GM18502 (cell line): ENCODE measurements at regions not wholly inside any gene's neighbourhood (a gene's known extent, or its start where the extent isn't known, plus 50 kb on each side); places are given as distances from the start of the nearest gene placed in this dataset.

Source experiments
- ATAC-seq: cut with Tn5 transposase; IDR thresholded peaks from one replicate; pipeline ENCODE4 v1.9.1; 2021; ENCODE audit warnings: mild to moderate bottlenecking; ENCODE audit not compliant: unreplicated experiment, poor library complexity

DNA sequence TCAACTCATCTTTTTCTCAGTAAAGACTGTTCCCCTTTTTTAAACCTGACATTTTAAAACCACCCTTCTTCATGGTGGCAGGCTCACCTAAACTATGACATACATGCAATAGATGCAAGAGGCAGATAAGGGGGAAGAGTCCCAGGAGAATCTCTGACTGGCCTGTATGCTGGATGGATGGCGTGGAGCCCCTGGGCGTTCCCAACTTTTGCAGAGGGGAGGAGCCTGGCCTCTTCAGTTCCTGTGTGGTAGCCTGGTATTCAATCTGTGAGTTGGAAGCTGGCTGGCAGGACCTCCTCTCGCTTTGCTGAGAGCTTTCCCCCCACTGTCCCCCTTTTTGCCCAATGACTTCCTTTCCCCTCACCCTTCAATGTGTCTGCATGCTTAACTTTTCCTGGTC lies 217.6 kb upstream of the CA10 start:
- ATAC-seq, result no peak

DNA sequence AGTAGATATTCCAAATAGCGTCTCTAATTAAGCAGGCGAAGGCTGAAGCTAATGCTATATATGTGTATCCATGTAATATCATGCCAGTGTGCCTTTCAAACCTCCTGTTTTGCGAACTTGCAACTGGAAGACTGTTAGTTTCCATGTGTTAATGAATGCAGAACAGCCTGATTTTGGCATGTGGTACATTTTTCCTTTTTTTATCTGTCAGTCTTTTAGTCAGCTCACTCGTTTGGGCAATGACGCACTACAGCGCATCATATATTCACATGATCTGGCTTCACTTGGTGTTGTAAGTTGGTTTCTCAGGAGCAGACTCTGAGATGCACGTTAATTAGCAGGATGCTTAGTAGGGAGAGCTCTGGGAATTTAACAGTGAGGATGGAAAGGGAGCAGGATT lies 210.4 kb upstream of the CA10 start:
- ATAC-seq, result no peak

DNA sequence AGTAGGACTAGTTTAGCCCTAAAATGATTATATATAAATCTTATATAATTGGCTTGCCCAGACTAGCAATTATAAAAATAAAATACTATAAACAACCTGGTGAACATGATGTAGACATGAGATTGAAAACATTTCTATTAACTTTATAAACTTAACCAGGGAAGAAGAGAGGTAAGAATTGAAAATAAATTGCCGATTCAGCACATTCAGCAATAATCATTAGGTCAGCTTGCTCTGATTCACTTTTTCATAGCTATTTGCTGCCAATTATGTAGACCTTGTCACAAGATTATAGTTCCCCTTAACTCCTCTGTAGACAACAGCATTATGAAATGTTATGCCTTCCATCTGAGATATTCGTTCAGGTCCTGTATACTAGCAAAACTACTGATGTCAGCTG lies 199.3 kb upstream of the CA10 start:
- no peak for ATAC-seq

DNA sequence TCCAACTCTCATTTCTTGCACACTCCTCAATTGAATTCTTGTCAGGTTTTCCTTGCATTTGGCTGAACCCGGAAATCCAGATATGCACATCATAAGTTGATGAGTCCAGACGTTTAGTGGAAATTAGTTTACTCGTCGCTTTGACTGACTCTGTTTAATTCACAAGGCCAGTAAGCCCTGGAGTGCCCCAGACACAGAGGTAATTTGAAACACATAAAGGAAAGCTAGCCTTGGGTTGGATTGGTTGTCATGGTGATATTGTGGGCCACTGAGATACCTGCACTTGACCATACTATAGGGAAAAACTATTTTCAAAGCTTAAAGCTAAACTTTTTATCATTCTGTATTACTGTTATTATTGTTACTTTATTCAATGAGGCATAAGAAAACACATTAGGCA lies 178.3 kb upstream of the CA10 start:
- no peak for ATAC-seq

DNA sequence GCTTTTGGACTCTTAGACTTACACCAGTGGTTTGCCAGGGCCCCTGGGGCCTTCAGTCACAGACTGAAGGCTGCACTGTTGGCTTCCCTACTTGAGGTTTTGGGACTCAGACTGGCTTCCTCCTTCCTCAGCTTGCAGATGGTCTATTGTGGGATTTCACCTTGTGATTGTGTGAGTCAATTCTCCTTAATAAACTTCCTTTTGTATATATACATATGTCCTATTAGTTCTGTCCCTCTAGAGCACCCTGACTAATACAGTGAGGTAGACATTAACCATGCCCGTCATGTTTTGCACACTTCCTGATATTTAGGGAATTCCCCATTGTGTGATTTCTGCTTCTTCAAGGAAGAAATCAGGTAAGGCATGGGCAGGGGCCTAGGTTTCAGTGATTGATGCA lies 147.8 kb upstream of the CA10 start:
- no peak for ATAC-seq

DNA sequence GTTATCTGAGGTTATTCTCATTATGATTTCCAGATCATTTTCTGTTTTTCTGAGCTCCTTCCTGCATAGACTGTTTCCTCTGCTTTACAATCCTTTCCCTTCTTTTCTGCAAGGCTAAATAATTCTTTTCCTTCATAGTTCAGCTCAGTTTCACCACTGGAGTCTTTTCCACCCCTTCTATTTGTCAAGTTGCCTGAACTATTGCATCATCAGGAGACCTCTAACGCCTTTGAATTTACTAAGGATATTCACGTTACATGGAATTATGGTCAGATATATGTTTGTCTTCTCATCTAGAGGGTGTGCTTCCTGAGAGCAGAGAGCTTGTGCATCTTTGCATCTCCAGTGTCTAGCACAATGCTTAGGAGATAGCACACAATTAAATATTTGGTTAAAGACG lies 140.4 kb upstream of the CA10 start:
- no peak for ATAC-seq

DNA sequence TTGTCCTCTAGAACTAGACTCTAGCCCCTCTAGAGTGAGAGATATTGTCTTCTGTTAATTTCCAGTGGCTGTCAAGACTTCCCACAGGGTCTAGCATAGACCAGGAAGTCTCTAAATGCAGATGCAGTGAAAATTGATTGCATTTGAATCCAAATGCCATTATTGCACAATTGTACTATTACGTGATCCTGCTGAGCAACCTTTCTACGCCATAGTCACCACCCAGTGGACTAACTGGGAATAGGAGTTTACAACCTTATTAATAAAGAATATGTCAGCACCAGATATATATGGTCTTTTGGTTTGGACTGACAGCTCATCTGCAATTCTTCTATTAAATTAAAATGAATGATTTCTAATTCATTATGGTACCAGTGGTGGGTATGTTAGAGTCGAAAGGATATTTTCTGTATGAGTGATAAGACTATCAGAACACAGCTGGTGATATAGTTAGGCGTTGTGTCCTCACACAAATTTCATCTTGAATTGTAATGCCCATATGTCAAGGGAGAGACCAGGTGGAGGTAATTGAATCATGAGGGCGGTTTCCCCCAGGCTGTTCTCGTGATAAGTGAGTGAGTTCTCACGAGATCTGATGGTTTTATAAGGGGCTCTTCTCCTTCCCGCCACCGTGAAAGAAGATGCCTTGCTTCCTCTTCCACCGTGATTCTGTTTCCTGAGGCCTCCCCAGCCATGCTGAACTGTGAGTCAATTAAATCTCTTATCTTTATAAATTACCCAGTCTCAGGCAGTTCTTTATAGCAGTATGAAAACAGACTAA lies 138.9 kb upstream of the CA10 start:
- no peak for ATAC-seq

DNA sequence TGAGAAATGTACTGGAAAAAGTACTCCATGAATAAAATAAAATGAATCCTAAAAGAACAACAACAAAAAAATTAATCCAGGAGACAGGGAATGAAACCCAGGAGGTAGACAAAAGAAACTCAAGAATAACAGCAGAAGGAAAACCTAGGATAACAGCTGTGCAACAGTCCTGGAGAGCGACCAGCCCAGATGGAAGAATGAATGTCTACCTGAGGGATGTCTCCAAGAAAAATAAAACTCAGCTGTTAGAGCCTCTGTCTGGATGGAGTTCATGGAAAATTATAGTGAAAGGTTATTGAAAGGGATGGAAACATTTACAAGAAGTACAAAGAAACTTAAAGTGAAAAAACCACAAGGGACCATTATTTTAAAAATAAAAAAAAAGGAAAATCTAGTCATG lies 135.8 kb upstream of the CA10 start:
- no peak for ATAC-seq

DNA sequence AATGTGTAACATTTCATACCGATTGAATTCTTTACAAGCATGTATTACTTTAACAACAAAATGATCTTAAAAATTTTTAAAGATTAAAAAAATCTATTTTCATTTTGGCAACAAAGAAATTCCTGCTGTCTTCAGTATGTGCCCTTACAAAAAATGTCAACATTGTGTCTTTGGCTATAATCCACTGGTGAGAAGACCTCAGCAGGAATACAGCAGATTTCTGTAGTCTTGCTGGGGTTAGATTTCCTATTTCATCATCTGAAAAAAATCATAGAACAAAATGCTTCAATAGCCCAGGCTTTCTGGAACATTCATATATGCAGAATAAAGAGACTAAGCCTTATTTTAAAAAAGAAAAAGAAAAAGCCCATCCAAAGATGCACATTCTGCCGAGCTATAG lies 129.1 kb upstream of the CA10 start:
- no peak for ATAC-seq

DNA sequence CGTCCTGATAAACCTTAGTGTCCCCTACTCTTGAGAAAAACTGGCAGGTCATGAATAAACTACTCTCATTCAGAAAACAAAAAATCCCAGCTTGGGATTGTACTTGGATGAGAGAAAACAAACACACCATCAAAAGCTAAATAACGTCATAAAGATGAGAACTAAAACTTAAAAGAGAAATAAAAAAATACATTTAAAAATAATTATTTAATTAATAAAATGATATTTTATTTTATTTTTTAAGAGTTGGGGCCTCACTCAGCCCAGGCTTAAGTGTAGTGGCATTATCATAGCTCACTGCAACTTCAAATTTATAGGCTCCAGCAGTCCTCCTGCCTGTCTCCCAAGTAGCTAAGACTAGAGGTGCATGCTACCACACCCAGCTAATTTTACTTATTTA lies 125.4 kb upstream of the CA10 start:
- ATAC-seq, result no peak

DNA sequence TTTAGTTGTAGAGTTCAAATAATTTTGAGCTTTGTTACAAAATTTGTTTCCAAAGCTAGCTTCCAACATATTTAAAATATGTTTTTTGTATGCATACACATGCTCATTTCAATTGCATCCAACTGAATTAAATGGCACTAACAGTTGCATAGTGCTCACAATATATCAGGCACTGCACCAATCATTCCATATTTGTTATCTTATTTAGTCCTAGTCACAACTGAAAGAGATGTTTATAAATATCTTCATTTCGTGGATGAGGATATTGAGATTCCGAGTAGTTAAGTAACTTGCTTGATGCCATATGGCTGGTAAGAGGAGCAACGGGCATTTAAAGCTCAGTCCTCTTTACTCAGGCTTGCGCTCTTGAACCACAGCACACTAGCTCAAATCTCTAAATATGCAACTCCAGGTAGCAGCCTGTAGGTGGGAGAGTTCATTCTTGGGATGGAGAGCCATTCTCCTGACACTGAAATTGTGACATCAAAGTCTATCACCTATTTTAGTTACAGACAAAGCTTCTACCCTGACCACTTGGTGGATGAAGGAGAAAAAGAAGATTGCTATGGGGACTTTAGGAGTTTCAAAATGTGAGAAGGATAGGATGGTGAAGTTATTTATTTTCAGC lies 118.0 kb upstream of the CA10 start:
- ATAC-seq, result no peak

DNA sequence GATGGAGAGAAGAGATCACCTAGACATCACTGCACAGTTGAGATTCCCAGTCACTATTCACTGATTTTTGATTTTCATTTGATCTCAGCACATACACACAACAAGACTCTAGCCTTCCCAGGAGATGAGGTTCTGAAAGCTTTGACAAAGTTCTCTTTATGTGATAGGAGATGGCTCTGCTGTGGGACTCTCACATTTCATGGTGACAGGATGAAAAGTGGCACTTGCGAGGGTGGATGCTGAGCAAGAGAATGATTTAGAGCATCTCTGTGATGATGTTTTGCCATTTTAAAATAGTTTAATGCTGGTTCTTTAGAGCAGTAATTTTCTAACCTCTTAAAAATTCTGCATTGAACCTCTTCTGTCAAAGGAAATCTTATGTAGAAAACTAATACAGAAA lies 113.3 kb upstream of the CA10 start:
- no peak for ATAC-seq

DNA sequence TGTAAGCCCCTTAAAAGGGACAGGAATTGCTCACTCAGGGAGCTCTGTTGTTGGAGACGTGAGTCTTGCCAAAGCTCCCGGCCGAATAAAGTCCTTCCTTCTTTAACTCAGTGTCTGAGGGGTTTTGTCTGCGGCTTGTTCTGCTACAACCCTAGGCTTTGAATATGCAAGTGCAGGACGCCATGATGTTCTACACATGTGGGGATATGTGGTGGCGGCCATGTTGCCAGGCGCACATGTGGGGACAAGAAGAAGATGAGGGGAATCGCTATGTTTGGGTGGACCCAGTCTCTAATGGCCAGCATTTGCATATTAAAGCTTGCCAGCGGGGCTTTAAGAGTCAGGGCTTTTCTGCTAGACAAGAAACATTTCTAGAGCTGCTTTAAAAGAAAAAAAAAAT lies 96.8 kb upstream of the CA10 start:
- ATAC-seq, result no peak

DNA sequence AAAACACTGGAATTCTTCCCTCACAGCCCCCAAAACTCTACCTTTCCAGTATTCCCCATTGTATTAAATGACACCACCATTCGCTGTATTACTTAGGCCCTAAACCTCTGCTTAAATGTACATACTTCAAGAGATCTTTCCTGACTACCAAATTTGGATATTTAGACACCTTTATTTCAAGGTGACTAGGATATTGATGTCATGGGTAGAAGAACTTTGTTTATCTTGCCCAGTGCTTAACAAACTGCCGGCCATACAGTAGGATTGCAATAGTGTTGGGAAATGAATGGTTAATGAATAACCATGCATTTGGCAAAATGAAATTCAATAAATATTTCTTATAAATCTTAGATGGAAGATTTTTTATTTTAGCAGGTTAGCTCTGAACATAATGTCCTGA lies 86.2 kb upstream of the CA10 start:
- ATAC-seq, result no peak

DNA sequence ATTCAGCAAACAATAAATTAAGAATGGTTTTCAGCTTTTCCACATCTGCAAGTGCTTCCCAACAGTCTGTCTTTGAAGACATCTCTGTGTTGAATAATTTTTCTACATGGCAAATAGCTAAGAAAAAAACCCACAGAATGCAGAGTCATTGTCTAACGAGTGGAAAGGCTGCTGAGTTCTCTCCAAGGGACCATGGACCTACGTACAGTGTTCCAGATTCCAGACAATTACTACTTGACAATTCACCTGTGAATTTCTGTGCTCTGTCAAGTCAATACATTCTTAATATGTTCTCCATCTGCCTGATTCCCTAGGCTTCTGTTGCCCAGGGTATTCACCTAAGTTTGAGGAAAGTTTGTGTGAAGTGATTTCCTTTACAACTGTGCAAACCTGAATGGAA lies 83.8 kb upstream of the CA10 start:
- ATAC-seq, result no peak

DNA sequence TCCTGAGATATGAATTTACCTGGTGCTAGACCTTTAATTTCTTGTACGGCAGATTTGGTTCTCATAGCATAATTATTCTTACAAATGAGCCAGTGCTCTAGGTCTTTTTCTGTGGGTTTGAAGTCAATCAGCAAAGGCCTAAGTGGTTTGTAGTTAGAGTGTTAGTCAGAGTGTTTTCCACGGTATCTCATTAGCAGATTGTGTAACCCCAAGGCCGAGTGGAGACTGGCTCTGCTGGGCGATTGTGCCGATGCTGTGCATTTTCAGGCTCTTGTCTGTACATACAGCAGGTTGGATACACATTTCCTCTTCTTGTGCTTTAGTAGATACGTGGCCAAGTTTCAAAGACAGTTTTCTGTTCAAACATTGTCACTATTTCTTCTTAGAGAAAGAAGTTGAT lies 78.6 kb upstream of the CA10 start:
- ATAC-seq, result no peak

DNA sequence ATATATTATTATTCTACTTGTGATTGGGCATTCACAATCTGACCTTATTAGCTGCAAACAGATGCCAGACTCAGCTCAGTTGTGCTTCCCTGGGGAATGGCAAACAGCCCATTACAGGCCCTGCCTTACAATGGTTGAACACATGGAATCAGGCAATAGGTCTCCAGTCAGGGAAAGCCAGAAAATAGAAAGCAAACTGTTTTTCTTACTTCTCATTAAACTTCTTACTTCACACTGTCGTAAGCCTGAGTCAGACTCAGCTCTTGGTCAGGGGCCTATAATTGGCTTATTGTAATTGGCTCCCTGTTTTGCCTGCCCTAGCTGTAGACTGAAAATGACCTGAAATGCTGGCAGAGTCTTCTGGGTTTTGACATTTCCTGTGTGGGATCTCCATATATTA lies 77.0 kb upstream of the CA10 start:
- ATAC-seq, result no peak

DNA sequence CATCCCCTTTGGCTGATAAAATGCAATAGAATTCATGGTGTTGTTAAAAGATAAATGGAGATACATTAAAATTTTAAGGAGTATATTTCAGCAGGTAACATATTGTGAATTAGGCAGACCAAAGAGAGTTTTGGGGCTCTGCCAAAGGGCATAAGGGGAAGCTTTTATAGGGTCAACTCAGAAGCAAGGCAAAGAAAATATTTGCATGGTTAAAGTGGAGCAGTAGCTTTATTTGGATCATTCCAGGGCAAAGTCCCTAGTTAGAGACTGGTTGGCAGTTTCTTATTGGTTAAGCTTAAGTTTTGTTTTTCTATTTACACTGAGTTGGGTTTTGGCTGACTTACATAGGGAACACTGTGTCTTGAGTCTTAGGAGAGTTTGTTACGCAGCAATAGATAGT lies 75.1 kb upstream of the CA10 start:
- no peak for ATAC-seq

DNA sequence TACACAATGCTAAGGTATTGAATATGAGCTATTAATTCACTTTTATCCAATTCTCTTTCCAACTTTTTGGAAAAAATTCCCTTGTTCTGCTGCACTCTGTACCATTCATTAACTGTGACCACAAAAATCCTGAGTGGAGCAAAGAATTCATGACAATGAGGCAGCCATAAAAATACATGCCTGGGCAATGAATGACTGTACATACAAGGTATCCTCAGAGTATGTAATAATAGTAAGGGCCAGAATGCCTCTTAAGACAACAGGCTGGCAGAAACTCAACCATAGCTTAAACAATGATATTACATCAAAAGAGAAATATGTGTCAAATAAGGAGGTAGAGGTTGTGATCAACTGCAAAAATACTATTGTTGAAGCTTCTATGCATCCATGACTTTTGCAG lies 74.7 kb upstream of the CA10 start:
- ATAC-seq, result no peak

DNA sequence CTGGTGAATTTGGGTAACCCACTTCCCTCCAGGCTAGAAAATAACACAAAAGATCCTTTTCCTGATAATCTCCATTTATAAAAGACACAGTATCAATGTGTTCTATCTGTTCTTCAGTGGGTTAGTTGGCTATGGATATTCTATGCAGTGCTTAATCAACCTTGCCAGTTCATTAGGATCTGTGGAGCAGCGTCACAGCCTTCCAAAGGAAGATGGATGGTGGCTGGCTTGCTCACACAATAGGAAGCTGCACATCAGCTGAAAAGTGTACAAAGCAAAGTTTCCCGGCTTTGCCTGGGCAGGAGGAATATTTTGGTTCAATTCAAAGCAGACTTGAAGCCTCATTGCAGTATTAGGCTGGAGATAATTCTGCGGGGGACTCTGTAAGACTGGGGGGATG lies 70.3 kb upstream of the CA10 start:
- no peak for ATAC-seq

DNA sequence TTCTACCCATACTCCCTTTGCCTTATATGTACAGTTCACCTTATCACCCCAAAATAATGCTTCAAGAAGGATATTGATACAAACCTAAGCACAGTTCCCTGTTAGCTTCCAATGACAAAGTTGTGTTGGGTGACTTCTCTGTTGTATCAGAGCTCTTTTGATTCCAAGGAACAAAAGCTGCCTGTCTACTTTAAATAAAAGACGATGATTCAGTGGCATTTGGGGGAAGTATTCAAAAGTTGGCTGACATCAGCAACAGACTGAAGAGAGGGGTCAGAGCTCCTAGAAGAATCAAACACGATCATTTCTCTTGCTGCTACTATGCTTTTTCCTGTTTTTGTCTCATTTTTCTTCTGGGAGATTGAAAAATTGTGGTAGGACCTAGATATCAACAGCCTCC lies 69.4 kb upstream of the CA10 start:
- no peak for ATAC-seq

DNA sequence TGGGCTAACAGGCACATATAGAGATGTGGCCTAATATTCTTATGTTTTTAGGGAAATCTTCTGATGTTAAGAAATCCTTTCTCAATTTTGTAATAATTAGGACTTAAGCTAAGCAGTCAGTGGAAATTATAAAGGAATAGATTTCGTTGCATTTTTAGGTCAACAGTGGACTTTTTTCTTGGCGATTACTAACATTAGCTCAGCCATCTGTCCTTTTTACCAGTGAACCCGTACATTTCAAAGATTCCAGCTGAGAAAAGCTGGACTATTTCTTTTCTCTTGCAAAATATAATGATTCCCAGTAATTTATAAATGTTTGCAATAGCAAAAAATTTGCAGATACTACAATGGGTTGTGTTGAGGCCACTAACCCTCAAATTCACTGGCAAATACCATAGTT lies 54.9 kb upstream of the CA10 start:
- ATAC-seq, result no peak
